Hepatocyte (in vitro differentiated cells): ENCODE measurements at regions not wholly inside any gene's neighbourhood (a gene's known extent, or its start where the extent isn't known, plus 50 kb on each side); places are given as distances from the start of the nearest gene placed in this dataset.

Experiments
- EZH2 ChIP-seq: fragments of 200-600 bp; sonication (generic); IDR thresholded peaks from 2 replicates; pipeline ENCODE4 v1.6.1; 2016; ENCODE audit warnings: antibody characterized with exemption, mild to moderate bottlenecking, borderline replicate concordance
- EZH2phosphoT487 ChIP-seq: fragments of 200-600 bp; sonication (generic); IDR thresholded peaks from one replicate; pipeline ENCODE4 v1.6.1; 2018; ENCODE audit warnings: antibody characterized with exemption, mild to moderate bottlenecking, low read depth, moderate library complexity; ENCODE audit not compliant: unreplicated experiment, severe bottlenecking
- TF ChIP-seq, protein P1 (sequence below): fragments of 200-600 bp; sonication (generic); IDR thresholded peaks from 2 replicates; pipeline ENCODE4 v1.5.1; 2016; ENCODE audit warnings: antibody characterized with exemption, mild to moderate bottlenecking; ENCODE audit not compliant: poor library complexity

DNA sequence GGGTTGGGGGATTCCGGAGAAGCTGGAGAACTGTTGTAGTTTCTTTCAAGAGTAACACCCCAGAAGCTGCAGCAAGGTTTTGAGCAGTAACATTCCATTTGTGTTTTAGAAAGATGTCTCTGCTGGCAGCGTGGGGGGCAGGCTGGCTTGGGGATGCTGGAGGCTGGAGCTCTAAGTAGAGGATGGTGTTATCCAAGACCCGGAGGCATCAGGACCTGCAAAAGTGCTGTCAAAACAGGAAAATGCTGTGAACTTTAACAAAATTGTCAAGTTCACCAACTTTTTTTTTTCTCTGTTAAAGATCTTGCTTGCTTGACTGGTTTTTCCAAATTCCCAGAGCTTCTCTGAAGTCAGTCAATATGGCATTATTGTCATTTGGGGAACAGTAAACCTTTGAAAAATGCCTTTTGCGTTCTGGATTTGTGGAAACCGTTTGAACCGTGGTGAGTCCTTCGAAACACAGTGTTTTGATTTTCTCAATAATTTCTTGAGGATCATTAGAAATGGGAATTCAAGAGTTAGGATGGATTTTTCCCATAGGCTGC, 189.6 kb upstream of the NLRP1 start:
- TF ChIP-seq, protein P1, sequence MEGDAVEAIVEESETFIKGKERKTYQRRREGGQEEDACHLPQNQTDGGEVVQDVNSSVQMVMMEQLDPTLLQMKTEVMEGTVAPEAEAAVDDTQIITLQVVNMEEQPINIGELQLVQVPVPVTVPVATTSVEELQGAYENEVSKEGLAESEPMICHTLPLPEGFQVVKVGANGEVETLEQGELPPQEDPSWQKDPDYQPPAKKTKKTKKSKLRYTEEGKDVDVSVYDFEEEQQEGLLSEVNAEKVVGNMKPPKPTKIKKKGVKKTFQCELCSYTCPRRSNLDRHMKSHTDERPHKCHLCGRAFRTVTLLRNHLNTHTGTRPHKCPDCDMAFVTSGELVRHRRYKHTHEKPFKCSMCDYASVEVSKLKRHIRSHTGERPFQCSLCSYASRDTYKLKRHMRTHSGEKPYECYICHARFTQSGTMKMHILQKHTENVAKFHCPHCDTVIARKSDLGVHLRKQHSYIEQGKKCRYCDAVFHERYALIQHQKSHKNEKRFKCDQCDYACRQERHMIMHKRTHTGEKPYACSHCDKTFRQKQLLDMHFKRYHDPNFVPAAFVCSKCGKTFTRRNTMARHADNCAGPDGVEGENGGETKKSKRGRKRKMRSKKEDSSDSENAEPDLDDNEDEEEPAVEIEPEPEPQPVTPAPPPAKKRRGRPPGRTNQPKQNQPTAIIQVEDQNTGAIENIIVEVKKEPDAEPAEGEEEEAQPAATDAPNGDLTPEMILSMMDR, result no peak
- TF ChIP-seq EZH2, result no peak
- TF ChIP-seq EZH2phosphoT487, result no peak
